ENCODE measurements at regions not wholly inside any gene's neighbourhood (a gene's known extent, or its start where the extent isn't known, plus 50 kb on each side); places are given as distances from the start of the nearest gene placed in this dataset.
"Not testable (repeated sequence)": the region's sequence is repeated elsewhere in the genome, so short reads cannot be mapped to it uniquely, and the experiment has no call there.

DNA sequence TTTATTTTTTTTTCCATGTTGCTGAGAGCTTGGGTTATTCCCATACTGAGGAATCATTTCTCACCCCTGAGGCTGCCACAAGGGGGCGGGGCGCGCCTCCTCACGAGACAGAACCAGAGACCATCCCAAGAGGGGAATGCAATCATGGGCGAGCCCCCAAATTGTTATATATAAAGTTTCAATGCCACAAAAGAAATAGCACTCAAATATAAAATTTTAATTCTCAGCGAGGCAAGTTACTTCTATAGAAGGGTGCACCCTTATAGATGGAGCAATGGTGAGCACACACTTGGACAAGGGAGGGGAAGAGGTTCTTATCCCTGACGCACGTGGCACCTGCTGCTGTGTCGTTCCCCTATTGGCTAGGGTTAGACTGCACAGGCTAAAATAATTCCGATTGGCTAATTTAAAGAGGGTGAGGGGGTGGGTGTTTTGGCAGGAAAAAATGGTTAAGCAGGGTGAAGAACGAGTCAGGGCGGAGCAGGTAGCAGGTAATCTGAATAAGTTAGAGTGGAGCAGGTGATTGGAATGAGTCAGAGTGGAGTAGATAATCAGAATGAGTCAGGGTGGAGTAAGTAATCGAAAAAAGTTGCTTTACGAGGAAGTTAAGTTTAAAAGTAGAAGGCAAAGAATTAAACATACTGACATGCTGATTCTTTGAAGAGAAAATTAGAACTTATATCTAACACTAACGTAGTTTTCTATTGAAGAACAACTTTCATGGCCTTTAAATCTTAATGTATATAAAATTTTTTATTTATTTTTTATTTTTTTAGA lies 177.5 kb downstream of the MTCL1 start:
- no peak for DNase-seq (ENCODE audit: low read depth in 3 of 3, low spot score in 2 of 3)

DNA sequence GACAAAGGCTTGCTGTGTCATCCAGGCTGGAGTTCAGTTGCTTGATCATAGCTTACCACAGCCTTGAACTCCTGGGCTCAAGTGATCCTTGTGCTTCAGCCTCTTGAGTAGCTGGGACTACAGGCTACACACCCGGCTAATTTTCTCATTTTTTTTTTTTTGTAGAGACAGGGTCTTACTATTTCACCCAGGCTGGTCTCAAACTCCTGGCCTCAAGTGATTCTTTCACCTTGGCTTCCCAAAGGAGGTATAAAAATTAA lies 178.0 kb downstream of the MTCL1 start:
- DNase-seq (ENCODE audit: low read depth in 3 of 3, low spot score in 2 of 3) = no peak

DNA sequence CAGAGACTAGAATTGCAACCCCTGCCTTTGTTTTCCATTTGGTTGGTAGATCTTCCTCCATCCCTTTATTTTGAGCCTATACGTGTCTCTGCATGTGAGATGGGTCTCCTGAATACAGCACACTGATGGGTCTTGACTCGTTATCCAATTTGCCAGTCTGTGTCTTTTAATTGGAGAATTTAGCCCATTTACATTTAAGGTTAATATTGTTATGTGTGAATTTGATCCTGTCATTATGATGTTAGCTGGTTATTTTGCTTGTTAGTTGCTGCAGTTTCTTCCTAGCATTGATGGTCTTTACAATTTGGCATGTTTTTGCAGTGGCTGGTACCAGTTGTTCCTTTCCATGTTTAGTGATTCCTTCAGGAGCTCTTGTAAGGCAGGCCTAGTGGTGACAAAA lies 182.5 kb downstream of the MTCL1 start:
- not testable (repeated sequence) for DNase-seq (ENCODE audit: low read depth in 3 of 3, low spot score in 2 of 3)

DNA sequence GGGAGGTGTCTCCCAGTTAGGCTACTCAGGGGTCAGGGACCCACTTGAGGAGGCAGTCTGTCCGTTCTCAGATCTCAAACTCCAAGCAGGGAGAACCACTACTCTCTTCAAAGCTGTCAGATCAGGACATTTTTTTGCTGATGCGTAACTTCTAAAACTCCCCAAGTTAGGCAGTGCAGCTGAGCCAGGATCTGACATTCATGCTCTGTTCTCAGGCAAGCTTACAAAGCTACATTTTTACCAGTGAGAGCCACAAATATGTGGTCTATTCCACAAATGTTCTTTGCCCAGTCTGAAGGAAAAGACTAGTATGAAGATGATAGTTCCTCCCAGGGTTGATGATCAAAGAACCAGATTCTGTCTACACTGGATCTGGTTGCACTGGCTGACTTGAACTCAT lies 184.1 kb downstream of the MTCL1 start:
- no peak for DNase-seq (ENCODE audit: low read depth in 3 of 3, low spot score in 2 of 3)

DNA sequence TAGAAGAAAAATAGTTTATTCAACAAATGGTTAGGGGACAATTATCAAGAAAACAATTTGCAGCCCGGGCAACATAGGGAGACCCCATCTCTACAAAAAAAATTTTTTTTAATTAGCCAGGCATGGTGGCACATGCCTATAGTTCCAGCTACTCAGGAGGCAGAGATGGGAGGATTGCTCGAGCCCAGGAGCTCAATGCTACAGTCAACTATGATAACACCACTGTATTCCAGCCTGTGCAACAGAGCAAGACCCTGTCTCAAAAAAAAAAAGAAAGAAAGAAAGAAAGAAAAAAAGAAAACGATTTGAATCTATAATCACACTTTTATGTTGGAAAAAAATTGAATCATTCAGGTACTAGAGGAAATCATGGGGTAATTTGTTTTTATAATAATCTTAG lies 185.1 kb downstream of the MTCL1 start:
- DNase-seq (ENCODE audit: low read depth in 3 of 3, low spot score in 2 of 3) = not testable (repeated sequence)

DNA sequence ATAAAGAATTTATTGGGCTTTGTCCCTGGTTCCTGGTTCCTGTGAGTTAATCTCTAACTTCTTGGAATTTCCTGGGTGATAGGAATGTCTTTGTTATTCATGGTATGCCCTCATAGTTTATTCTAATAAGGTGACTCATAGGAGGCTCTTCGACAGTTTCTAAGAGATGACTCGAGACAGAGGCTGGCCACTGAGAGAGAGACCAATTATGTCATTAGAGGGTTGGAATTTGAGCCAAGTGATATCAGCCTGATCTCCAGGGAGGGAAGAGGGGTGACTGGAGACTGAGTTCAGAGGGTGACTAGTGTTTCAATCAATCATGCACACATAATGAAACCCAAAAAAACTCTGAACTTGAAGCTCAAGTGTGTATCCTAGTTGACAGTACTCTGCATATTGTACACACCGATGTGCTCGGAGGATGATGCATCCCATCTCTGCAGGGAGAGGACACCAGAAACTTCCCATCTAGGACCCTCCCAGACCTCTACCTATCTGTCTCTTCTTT lies 185.7 kb downstream of the MTCL1 start:
- peak; percentile 25 to 57 (median 29) for DNase-seq (ENCODE audit: low read depth in 3 of 3, low spot score in 2 of 3)

DNA sequence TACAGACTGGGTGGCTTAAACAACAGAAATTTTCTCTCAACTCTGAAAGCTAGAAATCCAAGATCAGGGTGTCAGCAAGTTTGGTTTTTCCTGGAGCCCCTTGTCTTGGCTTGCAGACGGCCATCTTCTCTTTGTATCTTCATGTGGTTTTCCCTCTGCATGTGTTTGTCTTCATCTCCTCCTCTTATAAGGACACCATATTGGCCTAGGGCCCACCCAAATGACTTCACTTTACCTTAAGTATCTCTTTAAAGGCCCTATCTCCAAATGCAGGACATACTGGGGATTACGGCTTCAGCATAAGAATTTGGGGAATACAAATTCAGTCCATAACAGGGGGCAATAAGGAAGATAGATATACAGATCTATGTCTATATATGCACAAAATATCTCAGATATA lies 187.9 kb downstream of the MTCL1 start:
- DNase-seq (ENCODE audit: low read depth in 3 of 3, low spot score in 2 of 3) = no peak

DNA sequence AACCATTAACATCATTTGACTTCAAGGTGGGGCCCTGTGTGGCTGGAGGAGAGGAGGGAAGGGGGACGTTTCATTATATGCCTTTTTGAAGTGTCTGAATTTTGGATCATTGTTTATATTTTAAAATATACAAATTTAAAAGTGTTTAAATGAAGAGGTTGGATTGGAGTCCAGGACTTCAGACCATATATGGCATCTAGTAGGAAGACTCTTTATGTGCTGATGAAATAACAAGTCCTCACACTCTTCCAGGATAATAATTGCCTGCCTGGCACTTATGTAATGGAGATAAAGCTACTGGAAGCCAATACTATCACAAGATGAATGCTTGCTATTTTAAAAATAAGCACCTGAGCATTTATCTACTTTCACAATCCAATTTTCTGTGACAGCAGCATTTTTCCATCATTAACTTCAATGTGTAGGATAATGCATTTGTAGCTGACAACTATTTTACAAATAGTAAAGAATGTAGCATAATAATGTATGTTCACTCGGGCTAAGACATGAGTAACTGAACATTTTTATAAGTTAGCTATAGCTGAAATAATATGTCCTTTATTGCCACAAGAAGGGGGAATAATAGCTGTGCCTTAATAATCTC lies 188.4 kb downstream of the MTCL1 start:
- no peak for DNase-seq (ENCODE audit: low read depth in 3 of 3, low spot score in 2 of 3)

DNA sequence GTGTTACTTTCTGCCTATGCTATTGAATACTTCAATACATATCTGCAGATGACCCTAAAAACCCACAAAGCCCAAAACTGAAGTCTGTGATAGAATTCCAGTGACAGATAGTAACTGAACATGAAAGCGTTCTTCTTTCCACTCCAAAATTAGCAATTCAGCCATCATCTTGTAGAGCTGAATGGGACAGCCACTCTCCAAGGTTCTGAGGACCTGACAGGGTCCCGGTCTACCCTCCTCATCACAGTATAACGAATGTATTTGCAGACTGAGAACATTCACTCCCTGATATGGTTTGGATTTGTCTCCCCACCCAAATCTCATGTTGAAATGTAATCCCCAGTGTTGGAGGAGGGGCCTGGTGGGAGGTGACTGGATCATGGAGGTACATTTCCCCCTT lies 189.5 kb downstream of the MTCL1 start:
- no peak for DNase-seq (ENCODE audit: low read depth in 3 of 3, low spot score in 2 of 3)

DNA sequence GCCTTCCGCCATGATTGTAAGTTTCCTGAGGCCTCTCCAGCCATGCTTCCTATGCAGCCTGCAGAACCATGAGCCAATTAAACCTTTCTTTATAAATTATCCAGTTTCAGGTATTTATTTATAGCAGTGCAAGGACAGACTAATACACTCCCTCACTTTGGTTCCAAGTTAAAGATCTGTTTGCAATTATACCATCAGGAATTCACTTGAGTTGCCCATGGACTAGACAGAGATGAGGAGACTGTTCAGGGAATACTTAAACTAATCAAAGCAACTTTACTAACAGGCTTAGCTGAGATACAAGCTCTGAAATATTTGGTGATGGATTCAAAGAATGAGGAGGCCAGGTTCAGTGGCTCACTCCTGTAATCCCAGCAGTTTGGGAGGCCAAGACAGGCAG lies 190.0 kb downstream of the MTCL1 start:
- DNase-seq (ENCODE audit: low read depth in 3 of 3, low spot score in 2 of 3) = no peak

DNA sequence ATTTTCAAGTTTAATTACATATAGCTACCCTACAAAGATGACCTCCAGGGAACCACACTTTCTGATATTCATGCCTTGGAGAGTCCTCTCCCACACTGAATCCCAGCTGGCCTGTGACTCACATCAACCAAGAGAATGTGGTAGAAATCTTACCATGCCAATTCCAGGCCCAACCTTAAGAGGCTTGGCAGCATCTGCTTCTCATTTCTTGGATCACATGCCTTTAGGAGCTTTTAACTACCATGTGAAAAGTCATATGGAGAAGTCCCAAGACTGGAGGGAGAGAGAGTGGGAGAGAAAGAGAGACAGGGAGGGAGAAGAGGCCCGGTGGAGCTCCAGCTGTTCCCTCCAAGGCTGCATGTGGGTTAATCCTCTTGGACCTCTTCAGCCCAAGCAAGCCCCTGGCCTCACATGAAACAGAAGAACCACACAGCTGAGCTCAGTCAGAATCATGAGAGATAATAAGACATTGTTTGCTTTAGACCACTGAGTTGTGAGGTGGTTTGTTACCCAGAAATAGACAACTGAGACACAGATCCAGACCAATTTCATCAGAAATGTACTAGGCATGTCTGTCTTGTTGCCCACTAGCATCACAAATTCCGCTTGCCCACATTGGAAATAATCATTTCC lies 190.7 kb downstream of the MTCL1 start:
- no peak for DNase-seq (ENCODE audit: low read depth in 3 of 3, low spot score in 2 of 3)

DNA sequence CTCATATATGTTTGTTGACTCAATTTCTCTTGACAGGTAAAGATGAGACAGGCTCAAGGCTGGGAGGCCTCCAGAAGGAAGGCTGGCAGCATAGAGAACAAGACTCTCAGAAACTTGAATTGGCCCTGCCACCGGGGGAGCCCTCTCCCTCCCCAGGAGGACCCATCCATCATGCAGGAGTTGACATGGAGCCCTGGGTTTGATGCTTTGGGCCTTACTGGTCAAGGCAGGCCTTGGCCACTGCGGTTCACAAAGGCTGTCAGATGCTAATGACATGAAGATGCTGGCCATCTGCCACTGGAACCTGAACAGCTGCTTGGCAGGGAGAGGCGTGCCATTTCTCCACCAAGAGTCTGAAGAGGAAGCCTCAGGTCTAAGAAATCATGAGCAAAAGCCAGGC lies 193.6 kb downstream of the MTCL1 start:
- DNase-seq (ENCODE audit: low read depth in 3 of 3, low spot score in 2 of 3) = no peak

DNA sequence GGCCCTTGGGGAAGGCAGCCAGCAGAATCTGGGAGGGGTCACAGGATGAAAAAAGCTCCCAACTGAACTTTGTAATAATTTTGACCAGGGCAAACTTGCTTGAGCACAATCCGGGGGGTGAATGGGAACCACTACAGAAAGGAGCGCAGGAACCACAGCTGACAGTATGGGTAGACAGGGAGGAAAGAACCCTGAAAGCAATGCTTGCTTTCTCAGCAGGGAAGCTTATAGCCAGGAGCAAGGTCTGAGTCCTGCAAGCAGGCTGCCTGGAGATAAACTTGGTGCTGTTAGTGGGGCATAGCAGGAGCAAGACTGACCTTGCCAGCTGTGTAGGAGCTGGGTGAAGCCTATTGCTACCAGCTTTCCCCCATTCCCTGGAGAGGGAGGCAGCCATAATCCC lies 195.2 kb downstream of the MTCL1 start:
- no peak for DNase-seq (ENCODE audit: low read depth in 3 of 3, low spot score in 2 of 3)

DNA sequence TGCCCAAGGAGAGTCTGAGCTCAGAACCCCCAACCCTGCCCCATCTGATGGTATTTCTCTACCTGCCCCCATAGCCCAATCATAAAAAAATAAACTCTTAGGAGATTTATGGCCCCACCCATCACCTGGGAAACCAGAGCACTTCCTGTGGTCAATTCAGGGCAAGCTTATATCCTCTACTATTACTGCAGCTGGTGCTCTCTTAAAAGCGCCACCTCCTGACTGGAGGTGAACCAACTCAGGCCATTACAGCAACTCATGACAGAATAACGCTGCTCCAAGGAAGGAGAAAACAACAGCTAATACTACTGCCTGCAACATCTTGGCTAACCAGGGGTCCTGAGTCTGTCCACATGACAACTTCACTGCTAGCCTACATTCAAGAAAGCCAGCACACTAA lies 195.7 kb downstream of the MTCL1 start:
- no peak for DNase-seq (ENCODE audit: low read depth in 3 of 3, low spot score in 2 of 3)

DNA sequence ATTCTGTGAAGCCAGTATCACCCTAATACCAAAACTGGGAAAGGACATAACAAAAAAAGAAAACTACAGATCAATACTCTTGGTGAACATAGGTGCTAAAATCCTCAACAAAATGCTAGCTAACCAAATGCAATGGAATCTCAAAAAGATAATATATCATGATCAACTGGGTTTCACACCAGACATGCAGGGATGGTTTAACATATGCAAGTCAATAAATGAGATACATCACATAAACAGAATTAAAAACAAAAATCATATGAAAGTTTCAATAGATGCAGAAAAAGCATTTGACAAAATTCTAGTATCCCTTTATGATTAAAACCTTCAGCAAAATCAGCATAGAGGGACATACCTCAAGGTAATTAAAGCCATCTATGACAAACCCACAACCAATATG lies 198.2 kb upstream of the NDUFV2 start:
- DNase-seq (ENCODE audit: low read depth in 3 of 3, low spot score in 2 of 3) = no peak

DNA sequence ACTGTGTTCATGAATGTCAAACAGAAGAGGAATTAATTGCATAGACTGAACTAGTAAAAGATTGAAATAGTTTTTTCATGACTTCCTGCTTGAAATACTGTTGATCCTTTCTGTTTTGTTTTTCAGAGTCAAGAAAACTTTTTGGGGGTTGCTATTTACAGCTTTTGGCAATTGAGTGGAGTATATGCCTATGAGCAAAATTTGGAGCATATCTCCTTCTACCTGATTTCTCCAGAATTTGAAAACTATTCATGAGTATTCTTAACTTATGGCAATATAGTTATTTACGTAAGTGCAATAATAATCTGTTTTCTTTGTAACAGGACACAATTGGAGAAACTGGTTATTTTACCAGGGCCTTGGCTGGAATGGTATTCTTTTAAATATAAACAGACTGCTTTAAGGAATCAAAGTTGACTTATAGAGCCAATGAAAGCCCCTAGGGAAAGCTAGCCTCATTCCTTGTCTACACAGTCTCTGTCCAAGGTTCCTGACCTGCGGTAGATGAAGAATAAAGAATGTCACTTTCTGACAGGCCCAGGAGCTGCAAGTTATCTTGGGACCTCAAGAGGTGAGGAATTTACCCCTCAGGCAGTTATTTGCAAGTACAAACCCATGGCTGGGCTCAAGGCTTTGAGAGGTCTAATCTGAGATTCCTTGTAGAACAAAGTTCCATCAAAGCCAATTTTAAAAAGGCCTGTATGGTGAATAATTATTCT lies 193.5 kb upstream of the NDUFV2 start:
- no peak for DNase-seq (ENCODE audit: low read depth in 3 of 3, low spot score in 2 of 3)

DNA sequence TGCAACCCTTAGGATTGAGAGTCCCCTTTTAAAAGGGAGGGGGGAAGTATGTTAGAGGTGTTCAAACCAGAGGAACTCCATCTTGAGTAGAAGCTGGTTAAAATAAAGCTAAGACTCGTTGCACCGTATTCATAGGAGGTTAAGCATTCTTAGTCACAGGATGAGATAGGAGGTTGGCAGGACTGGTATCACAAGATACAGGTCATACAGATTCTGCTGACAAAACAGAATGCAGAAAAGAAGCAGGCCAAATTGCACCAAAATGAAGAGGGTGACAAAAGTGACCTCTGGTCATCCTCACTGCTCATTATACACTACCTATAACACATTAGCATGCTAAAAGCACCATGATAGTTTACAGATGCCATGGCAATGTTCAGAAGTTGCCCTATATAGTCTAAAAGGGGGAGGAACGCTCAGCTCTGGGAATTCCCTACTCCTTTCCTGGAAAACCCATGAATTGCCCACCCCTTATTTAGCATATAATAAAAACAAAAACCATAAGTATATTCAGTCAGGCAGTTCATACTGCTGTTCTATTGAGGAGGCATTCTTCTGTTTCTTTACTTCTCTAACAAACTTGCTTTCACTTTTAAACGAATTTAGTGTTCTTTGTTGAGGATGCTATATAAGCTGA lies 192.2 kb upstream of the NDUFV2 start:
- DNase-seq (ENCODE audit: low read depth in 3 of 3, low spot score in 2 of 3) = no peak

DNA sequence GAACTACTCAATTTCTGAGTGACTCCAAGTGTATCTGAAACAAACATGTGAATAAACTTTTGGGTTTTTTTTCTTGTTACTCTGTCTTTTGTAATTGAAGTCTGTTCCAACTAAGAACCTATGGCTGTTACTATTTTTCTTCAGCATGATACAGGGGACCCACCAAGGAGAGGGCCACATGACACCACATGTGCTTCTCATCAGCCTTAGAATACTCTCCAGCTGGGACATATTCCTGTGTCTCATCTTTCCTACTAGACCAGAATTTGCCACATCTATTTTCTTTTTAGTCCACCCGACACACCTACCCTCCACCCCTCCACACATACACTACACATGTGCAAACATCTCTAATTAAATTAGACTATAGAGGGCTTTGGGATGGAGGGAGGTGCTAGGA lies 191.7 kb upstream of the NDUFV2 start:
- no peak for DNase-seq (ENCODE audit: low read depth in 3 of 3, low spot score in 2 of 3)

DNA sequence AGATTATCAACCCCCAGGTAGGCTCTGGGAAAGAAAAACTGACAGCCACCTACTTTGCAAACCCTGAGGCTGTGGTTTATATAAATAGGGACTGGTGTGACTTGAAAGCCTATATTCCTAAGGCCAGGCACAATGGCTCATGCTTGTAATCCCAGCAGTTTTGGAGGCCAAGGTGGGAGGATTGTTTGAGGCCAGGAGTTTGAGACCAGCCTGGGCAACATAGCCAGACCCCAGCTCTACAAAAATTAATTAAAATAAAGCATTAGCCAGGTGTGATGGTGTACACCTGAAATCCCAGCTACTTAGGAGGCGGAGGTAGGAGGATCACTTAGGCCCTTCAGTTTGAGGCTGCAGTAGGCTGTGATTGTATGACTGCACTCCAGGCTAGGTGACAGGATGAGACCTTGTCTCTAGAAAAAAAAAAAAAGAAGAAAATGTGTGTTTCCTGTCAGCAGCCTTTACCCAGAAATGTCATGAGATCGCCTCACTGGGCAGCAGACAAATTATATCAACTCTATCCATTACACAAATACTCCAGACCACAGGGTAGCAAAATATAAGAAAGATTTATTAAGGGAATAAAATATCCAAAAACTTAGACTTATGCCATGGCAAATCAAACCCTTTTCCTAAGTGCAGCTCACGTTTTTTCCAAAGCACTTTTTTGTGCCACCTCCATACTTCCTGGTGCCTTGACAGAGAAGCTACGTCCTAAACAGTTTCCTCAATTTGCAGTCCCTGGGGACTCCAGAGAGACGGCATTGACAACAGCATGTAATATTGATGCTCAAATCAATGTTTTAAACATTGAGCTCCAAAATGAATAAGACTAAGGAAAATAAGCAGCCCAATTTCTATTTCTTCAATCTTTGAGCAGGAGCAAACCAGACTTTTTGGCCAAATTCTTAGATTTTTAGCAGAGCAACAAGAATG lies 190.8 kb upstream of the NDUFV2 start:
- DNase-seq (ENCODE audit: low read depth in 3 of 3, low spot score in 2 of 3) = no peak
